ENCODE measurements at regions not wholly inside any gene's neighbourhood (a gene's known extent, or its start where the extent isn't known, plus 50 kb on each side); places are given as distances from the start of the nearest gene placed in this dataset.

DNA sequence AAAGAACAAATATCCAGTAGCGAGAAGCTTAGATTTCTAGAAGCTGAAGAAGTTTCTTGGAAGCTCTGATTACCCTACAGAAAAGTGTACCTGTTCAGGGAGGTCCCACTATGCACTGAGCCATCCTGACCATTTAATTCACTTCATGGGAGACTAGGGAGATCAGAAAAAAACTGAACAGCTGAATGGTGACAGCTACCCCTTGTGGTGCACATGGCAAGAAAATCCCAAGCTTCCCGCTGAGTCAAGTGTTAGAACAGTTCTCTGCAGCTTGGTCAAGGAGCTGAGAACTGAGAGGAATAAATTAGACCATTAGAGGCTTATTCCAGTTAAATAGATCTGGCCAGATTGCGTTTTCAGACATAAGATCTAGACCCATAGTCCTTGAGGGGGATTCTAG, 197.2 kb upstream of the VEPH1 start:
- no peaks in the 10 kb centered on the region for H3K36me3 ChIP-seq (ENCODE audit: control insufficient read depth, insufficient read depth, low read length)
- H3K27me3 ChIP-seq (ENCODE audit: control insufficient read depth, insufficient read depth, low read length): no peaks in the 10 kb centered on the region
- TF ChIP-seq, protein P1, sequence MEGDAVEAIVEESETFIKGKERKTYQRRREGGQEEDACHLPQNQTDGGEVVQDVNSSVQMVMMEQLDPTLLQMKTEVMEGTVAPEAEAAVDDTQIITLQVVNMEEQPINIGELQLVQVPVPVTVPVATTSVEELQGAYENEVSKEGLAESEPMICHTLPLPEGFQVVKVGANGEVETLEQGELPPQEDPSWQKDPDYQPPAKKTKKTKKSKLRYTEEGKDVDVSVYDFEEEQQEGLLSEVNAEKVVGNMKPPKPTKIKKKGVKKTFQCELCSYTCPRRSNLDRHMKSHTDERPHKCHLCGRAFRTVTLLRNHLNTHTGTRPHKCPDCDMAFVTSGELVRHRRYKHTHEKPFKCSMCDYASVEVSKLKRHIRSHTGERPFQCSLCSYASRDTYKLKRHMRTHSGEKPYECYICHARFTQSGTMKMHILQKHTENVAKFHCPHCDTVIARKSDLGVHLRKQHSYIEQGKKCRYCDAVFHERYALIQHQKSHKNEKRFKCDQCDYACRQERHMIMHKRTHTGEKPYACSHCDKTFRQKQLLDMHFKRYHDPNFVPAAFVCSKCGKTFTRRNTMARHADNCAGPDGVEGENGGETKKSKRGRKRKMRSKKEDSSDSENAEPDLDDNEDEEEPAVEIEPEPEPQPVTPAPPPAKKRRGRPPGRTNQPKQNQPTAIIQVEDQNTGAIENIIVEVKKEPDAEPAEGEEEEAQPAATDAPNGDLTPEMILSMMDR (IDR thresholded peaks at IDR 0.05; ENCODE audit: insufficient read depth, low read depth, low read length): no peak
- no peak overlapping the region for H3K4me3 ChIP-seq (ENCODE audit: low read depth, low read length)
- CTCF ChIA-PET: interaction anchor here (1.1 kb wide), 1 partner anchor 9 kb away, joined by 3 read pairs; no protein-coding TSS in a partner anchor
- no peak for DNase-seq (ENCODE audit: low read depth)
- POLR2A ChIA-PET: no interaction called here

DNA sequence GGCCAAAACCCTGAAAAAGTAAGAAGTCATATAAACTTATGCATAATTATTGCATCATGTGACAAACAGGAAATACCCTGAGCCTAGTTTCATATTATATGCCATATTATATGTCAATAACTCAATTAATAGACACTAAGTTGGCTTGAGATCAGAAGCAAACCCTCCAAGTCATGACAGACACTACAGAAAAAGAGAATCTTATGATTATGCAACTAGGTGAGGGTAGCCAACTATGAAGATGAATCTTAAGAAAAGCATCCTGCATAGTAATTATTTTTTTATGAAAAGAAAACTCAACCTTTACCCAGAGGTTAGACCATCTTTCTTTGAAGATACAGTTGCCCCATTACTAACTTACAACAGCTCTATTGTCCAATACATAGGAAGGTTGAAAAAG, 192.4 kb upstream of the VEPH1 start:
- CTCF ChIA-PET: no interaction called here
- TF ChIP-seq, protein P1 (IDR thresholded peaks at IDR 0.05; ENCODE audit: insufficient read depth, low read depth, low read length): no peak
- POLR2A ChIA-PET: no interaction called here
- H3K36me3 ChIP-seq (ENCODE audit: control insufficient read depth, insufficient read depth, low read length): no peaks in the 10 kb centered on the region
- no peak for DNase-seq (ENCODE audit: low read depth)
- H3K4me3 ChIP-seq (ENCODE audit: low read depth, low read length): no peak overlapping the region
- H3K27me3 ChIP-seq (ENCODE audit: control insufficient read depth, insufficient read depth, low read length): no peaks in the 10 kb centered on the region

- H3K36me3 ChIP-seq (ENCODE audit: control insufficient read depth, insufficient read depth, low read length): no peaks in the 10 kb centered on the region
- no peak overlapping the region for H3K4me3 ChIP-seq (ENCODE audit: low read depth, low read length)
- TF ChIP-seq, protein P1 (IDR thresholded peaks at IDR 0.05; ENCODE audit: insufficient read depth, low read depth, low read length): no peak
- DNase-seq (ENCODE audit: low read depth): no peak
- CTCF ChIA-PET: interaction anchor here (0.6 kb wide), 1 partner anchor 195 kb away, joined by 3 read pairs; no protein-coding TSS in a partner anchor
- POLR2A ChIA-PET: no interaction called here
- H3K27me3 ChIP-seq (ENCODE audit: control insufficient read depth, insufficient read depth, low read length): no peaks in the 10 kb centered on the region
These were observed 191.9 kb upstream of the VEPH1 start for GRCh38 chr3:157695103-157695502.

GRCh38 chr3:157693762-157694161, 190.5 kb upstream of the VEPH1 start:
- no peaks in the 10 kb centered on the region for H3K27me3 ChIP-seq (ENCODE audit: control insufficient read depth, insufficient read depth, low read length)
- H3K36me3 ChIP-seq (ENCODE audit: control insufficient read depth, insufficient read depth, low read length): no peaks in the 10 kb centered on the region
- no peak for DNase-seq (ENCODE audit: low read depth)
- CTCF ChIA-PET: no interaction called here
- POLR2A ChIA-PET: no interaction called here
- TF ChIP-seq, protein P1 (IDR thresholded peaks at IDR 0.05; ENCODE audit: insufficient read depth, low read depth, low read length): no peak
- H3K4me3 ChIP-seq (ENCODE audit: low read depth, low read length): no peak overlapping the region

DNA sequence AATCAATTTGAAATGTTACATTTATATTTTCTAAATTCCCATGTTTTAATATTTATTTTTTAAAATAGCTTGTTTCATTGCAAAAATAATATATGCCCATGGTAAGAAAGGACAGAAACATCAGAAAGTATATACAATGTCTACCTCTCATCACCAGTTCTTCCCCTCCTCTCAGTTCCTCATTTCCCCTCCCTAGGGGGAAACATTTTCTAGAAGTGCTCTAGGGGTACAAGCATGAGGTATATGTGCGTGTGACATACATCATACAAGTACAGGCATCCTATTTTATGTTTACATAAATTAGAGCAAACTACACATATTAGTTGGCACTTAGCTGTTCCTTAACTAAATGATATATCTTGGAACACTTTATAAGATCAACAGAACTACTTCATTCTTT, 189.3 kb upstream of the VEPH1 start:
- POLR2A ChIA-PET: no interaction called here
- no peak overlapping the region for H3K4me3 ChIP-seq (ENCODE audit: low read depth, low read length)
- H3K36me3 ChIP-seq (ENCODE audit: control insufficient read depth, insufficient read depth, low read length): no peaks in the 10 kb centered on the region
- DNase-seq (ENCODE audit: low read depth): no peak
- H3K27me3 ChIP-seq (ENCODE audit: control insufficient read depth, insufficient read depth, low read length): no peaks in the 10 kb centered on the region
- CTCF ChIA-PET: no interaction called here
- TF ChIP-seq, protein P1 (IDR thresholded peaks at IDR 0.05; ENCODE audit: insufficient read depth, low read depth, low read length): no peak
